Adipocyte (in vitro differentiated cells): ENCODE measurements at regions not wholly inside any gene's neighbourhood (a gene's known extent, or its start where the extent isn't known, plus 50 kb on each side); places are given as distances from the start of the nearest gene placed in this dataset.

Experiments used
- DNase-seq: peaks from one replicate; pipeline ENCODE4 v3.0.0-alpha.2; 2015; ENCODE audit warnings: low read depth
- H3K27me3 ChIP-seq: replicated peaks from 2 replicates; pipeline ENCODE4 v1.7.0; 2013; ENCODE audit warnings: mild to moderate bottlenecking, low read length, moderate library complexity; ENCODE audit not compliant: control insufficient read depth, insufficient read depth
- H3K36me3 ChIP-seq: 2 replicates; pipeline ENCODE4 v1.7.0; 2013; ENCODE audit warnings: low read length, mild to moderate bottlenecking, moderate library complexity; ENCODE audit not compliant: control insufficient read depth, insufficient read depth, severe bottlenecking
- H3K4me1 ChIP-seq: 2 replicates; pipeline ENCODE4 v1.7.0; 2013; ENCODE audit warnings: mild to moderate bottlenecking, low read length, moderate library complexity; ENCODE audit not compliant: control insufficient read depth, insufficient read depth
- H3K4me3 ChIP-seq: 2 replicates; pipeline ENCODE4 v1.7.0; 2013; ENCODE audit warnings: mild to moderate bottlenecking, low read length, moderate library complexity
- H3K9ac ChIP-seq: 2 replicates; pipeline ENCODE4 v1.7.0; 2013; ENCODE audit warnings: mild to moderate bottlenecking, low read length, moderate library complexity
- H3K9me3 ChIP-seq: 2 replicates; pipeline ENCODE4 v1.7.0; 2013; ENCODE audit warnings: mild to moderate bottlenecking, low read length, moderate library complexity; ENCODE audit not compliant: control insufficient read depth

DNA sequence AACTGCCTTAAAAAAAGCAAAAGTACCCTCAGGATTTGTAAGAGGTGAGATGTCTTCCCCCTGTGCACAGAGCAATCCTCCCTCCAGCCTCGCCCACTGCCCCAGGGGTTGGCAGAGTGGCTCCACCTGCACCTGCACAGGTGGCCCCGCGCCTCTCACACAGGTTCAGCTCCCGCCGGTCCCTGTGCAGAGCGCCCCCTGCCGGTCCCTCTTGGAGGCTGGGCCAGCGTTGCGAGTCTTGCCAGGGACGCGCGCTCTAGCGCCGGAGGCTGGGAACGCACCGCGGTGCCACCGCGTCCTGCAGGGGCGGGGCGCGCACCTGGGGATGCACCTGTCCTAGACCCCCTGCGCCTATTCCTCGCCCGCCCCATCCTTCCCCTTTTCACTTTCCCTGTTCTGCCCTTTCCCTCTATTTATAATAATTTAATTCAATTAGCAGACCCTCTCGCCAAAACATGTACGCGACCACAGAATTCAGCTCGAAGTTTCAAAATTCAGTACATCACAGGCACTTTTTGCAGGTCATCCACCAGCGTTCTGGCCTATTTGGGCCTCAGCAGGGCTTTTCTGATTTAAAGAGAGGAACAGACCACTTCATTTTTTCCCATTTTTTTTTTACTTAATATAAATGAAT lies 618.6 kb downstream of the AACS start:
- no peaks in the 10 kb centered on the region for H3K27me3 ChIP-seq
- H3K9me3 ChIP-seq: no peaks in the 10 kb centered on the region
- H3K36me3 ChIP-seq: no peaks in the 10 kb centered on the region
- H3K4me3 ChIP-seq: no peak overlapping the region
- H3K9ac ChIP-seq: no peak overlapping the region
- no peaks in the 10 kb centered on the region for H3K4me1 ChIP-seq
- DNase-seq: no peak

DNA sequence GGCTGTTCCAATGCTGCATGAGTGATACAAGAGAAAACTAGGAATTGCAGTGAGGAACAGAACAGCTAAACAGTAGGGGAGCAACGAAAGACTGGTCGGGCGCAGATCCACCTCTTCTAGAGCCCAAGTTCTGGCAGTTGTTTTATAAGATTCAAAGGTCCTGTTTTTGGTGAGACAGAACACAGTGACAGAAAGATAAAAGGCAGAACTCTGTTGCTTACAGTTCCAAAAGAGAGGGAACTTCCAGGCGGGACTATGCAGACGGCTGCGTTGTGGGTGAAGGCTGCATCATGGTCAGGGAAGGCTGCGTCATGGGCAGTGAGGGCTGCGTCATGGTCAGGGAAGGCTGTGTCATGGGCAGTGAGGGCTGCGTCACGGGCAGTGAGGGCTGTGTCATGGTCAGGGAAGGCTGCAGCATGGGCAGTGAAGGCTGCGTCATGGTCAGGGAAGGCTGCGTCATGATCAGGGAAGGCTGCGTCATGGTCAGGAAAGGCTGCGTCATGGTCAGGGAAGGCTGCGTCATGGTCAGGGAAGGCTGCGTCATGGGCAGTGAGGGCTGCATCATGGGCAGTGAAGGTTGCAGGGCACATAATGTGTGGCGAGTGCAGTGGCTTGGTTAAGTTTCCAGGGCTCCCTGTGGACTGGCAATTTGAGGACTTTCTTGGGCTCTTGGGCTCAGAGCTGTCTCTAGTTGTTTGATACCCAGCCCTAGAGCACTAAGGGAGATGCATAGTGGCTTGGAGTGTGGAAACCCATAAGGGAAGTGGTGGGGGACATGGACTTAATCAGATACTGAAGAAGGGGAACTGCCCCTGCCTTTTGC lies 619.9 kb downstream of the AACS start:
- Histone ChIP-seq H3K9me3 (no peaks in the 10 kb centered on the region), H3K4me3 (no peak overlapping the region), H3K4me1 (no peaks in the 10 kb centered on the region), H3K27me3 (no peaks in the 10 kb centered on the region), H3K36me3 (no peaks in the 10 kb centered on the region), H3K9ac (no peak overlapping the region)
- DNase-seq: no peak

DNA sequence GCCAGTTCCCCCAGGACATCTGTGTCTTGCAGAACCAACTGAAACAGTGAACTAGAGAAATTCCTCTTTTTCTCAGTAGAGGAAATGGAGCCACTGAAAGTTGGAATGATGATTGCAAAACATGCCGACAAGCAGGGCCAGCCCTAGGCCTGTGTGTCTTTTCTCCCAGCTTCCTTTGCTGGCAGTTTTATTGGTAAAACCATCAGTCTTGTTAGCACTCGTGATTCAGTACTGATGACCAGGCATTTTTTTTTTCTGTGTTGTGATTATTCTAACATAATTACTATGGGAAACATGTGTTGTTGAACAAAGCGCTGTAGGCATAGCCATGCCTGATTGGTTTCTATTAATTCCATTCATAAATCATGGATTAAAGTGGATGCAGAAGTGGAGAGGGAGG lies 620.7 kb downstream of the AACS start:
- peak; percentile 1 for DNase-seq
- Histone ChIP-seq H3K27me3 (no peaks in the 10 kb centered on the region), H3K9me3 (no peaks in the 10 kb centered on the region), H3K4me3 (no peak overlapping the region), H3K36me3 (no peaks in the 10 kb centered on the region), H3K9ac (no peak overlapping the region), H3K4me1 (no peaks in the 10 kb centered on the region)

DNA sequence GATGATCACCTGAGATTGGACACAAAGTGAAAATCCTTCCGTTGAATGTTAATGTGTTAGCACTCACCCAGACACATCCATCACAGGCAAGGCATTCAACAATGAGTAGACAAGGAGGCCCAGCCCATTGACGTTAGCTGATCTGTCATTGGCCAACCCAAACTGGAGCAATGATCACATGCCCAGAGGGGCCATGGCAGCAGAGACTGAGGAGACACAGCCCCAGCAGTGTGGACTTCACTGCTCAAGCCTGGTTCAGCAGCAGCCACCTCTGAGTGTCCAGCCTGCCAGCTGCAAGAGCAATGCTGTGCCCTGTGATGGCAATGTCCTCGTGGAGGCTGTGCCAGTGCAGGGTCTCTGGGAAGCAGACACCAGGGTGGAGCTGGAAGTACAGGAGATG lies 622.2 kb downstream of the AACS start:
- Histone ChIP-seq H3K36me3 (no peaks in the 10 kb centered on the region), H3K9ac (no peak overlapping the region), H3K4me1 (no peaks in the 10 kb centered on the region), H3K4me3 (no peak overlapping the region), H3K9me3 (no peaks in the 10 kb centered on the region), H3K27me3 (no peaks in the 10 kb centered on the region)
- DNase-seq: no peak

DNA sequence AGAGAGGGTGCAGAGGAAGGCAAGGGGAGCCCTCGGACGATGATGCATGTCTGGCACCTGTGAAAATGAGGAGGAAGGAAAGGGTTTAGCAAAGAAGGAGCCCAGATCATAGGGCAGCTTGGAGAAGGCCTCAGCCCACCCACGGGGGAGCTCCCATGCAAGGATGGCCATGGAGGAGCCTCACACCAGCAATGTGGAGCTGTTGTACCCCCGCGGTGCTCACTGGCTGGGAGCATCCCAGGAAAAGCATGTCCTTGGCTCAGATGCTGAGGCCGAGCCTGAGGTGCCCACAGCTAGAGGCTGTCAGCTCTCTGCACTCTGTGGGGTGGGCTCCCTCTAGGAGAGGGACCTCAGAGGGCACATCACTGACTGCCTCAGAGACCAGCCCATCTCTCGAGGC lies 622.6 kb downstream of the AACS start:
- no peaks in the 10 kb centered on the region for H3K36me3 ChIP-seq
- no peaks in the 10 kb centered on the region for H3K27me3 ChIP-seq
- H3K9ac ChIP-seq: no peak overlapping the region
- no peaks in the 10 kb centered on the region for H3K4me1 ChIP-seq
- no peaks in the 10 kb centered on the region for H3K9me3 ChIP-seq
- H3K4me3 ChIP-seq: no peak overlapping the region
- no peak for DNase-seq

DNA sequence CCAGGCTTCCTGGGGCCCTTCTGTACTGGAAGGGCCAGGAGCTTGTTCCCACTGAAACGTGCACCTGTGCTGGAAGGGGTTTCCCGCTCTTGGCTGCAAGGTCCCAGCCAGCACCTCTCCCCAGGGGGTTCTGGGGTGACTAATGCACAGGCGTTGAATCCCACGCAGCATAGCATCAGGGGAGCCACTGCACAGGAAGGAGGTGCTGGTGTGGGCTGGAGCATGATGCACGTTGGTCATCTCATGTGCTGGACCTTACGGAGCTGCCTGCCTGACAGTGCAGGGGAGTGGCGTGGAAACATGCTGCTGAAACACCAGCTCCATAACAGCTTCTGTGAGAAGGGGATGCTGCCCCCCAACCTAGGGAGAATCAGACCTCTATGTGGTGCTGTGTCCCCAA lies 623.0 kb downstream of the AACS start:
- no peak overlapping the region for H3K9ac ChIP-seq
- no peaks in the 10 kb centered on the region for H3K4me1 ChIP-seq
- no peaks in the 10 kb centered on the region for H3K27me3 ChIP-seq
- no peak overlapping the region for H3K4me3 ChIP-seq
- DNase-seq: no peak
- no peaks in the 10 kb centered on the region for H3K36me3 ChIP-seq
- H3K9me3 ChIP-seq: no peaks in the 10 kb centered on the region

DNA sequence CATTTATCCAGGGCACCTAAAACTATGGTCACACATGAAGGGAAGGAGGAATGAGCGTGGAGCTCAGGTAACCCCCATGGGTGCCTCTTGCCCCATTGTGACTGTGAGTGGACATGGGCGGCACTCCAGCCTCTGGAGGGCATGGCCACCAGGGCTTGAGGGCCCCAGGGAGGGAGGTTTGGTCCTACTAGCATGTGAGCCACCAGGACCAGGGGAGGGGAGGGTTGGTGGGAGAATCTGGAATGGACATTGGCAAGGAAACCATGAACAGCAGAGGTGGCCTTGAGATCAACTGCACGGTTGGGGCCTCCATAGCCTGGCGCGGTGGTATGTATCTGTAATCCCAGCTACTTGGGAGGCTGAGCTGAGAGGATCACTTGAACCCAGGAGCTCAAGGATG lies 623.6 kb downstream of the AACS start:
- H3K27me3 ChIP-seq: no peaks in the 10 kb centered on the region
- H3K9ac ChIP-seq: no peak overlapping the region
- no peak overlapping the region for H3K4me3 ChIP-seq
- H3K4me1 ChIP-seq: no peaks in the 10 kb centered on the region
- no peaks in the 10 kb centered on the region for H3K9me3 ChIP-seq
- no peak for DNase-seq
- H3K36me3 ChIP-seq: no peaks in the 10 kb centered on the region

DNA sequence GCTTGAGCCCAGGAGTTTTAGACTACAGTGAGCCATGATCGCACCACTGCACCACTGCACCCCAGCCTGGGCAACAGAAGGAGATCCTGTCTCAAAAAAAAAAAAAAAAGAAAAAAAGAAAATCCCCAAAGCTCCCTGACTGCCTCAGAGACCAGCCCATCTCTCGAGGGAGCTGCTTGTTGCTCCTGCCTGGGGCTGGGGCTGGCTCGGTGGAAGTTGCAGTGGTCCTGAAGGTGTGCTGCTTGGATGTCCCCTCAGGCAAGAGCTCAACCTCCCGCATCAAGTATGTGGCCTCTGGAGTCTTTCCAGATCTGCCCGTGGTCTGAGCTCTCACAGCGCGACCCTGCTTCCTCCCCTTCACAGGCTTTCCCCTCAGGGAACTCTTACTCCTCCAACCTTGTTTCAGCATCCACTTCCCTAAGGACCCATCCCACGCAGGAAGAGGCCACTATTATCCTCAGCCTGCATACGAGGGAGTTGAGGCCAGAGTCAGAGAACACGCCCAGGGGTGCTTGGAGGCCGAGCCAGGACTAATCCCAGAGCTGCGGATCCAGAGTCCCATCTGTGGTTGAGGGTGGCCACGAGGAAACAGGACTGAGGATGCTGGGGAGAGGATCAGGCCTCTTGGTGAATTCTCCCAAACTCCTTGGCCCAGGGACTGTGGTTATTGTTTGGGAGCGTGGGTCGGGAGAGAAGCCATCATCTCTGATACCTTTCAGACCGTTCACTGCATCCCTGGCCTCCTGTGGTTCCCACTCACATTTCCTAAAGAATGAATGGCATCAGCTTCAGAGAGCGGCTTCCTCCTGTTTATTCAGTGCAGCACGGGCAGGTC lies 624.6 kb downstream of the AACS start:
- no peak overlapping the region for H3K9ac ChIP-seq
- no peak overlapping the region for H3K4me3 ChIP-seq
- no peaks in the 10 kb centered on the region for H3K27me3 ChIP-seq
- no peak for DNase-seq
- no peaks in the 10 kb centered on the region for H3K36me3 ChIP-seq
- no peaks in the 10 kb centered on the region for H3K4me1 ChIP-seq
- peaks cover 3% of the 10 kb centered on the region for H3K9me3 ChIP-seq

DNA sequence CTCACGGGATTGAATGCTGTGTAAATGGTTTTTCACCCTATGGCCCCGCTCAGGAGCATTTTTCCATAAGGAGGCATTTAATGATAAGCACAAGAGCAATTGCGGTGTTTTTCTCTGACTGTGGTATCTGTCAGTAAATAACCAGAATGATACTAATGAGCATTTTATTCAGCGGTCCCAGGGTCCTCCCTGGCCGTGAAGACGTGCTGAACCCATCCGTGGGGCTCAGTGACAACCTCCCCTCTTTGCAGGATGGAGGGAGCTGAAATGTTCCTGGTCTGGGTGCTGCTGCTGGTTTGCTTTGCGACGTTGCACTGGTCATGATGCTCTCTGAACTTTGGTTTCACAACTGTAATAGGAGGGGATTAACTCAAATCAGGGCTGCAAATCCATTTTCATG lies 625.6 kb downstream of the AACS start:
- H3K4me1 ChIP-seq: no peaks in the 10 kb centered on the region
- peaks cover 3% of the 10 kb centered on the region for H3K9me3 ChIP-seq
- no peak overlapping the region for H3K9ac ChIP-seq
- DNase-seq: no peak
- H3K4me3 ChIP-seq: no peak overlapping the region
- no peaks in the 10 kb centered on the region for H3K27me3 ChIP-seq
- H3K36me3 ChIP-seq: no peaks in the 10 kb centered on the region

DNA sequence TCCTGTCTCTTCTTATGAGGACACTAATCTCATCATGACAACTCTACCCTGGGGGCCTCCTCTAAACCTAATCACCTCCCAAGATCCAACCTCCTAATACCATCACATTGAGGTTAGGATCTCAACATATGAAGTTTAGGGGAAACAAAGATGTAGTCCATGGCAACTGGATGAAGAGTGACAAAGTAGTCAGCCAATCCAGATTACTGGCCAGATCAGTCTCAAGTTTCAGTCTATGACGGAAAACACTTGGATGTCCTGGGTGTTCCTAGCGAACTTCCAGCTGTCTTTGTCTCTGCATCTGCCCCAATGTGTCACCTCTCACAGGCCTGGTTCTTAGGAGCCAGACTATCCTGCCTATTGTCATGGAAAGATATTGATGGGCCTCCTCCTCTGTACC lies 630.8 kb downstream of the AACS start:
- Histone ChIP-seq H3K4me3 (no peak overlapping the region), H3K9me3 (peaks cover 3% of the 10 kb centered on the region), H3K4me1 (no peaks in the 10 kb centered on the region), H3K36me3 (no peaks in the 10 kb centered on the region), H3K27me3 (no peaks in the 10 kb centered on the region), H3K9ac (no peak overlapping the region)
- DNase-seq: no peak

DNA sequence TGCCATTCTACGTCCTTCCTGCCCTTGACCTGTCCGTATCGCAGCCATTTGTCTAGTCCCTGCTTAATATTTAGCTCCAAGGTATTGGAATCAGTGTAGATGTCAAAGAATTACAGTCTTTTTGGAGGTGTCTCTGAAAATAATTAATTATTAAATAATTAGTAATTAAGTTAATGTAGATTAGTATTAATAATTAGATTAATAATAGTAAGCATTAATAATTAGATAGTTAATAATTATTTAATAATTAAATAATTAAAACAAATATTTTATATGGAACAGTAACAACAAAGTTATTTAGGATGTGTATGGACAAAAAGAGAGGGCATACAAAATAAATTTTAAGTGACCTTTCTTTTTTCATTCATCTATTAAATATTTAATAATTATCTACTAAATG lies 639.6 kb downstream of the AACS start:
- Histone ChIP-seq H3K36me3 (no peaks in the 10 kb centered on the region), H3K9ac (no peak overlapping the region), H3K4me3 (no peak overlapping the region), H3K4me1 (no peaks in the 10 kb centered on the region), H3K27me3 (no peaks in the 10 kb centered on the region), H3K9me3 (peaks cover 8% of the 10 kb centered on the region)
- DNase-seq: no peak
